GM21576 (cell line): ENCODE measurements at regions not wholly inside any gene's neighbourhood (a gene's known extent, or its start where the extent isn't known, plus 50 kb on each side); places are given as distances from the start of the nearest gene placed in this dataset.

ENCODE experiments used
- ATAC-seq: cut with Tn5 transposase; IDR thresholded peaks from one replicate; pipeline ENCODE4 v1.9.1; 2021; ENCODE audit warnings: mild to moderate bottlenecking, moderate library complexity; ENCODE audit not compliant: unreplicated experiment

DNA sequence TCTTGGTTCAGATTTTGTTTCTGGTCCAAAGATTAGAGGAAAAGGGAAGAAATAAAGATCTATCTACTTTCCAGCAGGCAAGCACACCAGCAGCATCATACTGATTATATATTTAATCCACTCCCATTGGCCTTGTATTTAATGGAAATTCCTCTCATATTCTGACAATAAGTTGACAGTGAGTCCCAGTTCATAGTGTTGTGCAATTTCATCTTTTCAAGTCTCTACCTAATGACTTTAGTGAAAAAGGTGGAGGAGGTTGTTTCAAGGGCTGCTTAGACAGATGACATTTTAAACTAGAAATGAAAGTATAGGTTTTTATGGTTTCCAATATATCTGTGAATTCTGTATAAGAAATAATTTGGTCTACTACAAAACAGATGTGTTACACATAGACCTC, 298.6 kb downstream of the PABPC4L start:
- no peak for ATAC-seq

DNA sequence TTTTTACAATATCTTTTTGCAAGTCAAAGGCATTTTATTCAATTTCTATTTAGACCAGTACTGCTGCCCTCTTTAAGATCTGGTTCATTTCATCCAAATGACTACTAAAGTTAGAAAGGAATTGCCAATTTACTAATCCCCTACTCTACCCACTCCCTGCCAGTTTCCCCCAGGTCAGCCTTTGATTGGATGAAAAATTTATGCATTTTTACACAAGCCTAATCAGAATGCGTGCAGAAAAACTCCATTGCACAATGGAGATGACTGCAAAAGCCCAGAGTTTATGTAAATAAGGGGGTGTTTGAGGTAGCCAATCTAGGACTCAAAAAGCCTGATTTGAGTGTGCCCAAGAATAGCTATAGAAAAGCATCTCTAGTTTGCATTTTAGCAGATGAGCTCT, 310.6 kb downstream of the PABPC4L start:
- ATAC-seq = no peak

- no peak for ATAC-seq
Observed at GRCh38 chr4:133887723-133888122, 313.9 kb downstream of the PABPC4L start.

GRCh38 chr4:133869486-133869885, 332.1 kb downstream of the PABPC4L start:
- no peak for ATAC-seq

- ATAC-seq = no peak
Observed at GRCh38 chr4:133868856-133869255, 332.7 kb downstream of the PABPC4L start.

GRCh38 chr4:133866328-133866699, 335.3 kb downstream of the PABPC4L start:
- no peak for ATAC-seq

DNA sequence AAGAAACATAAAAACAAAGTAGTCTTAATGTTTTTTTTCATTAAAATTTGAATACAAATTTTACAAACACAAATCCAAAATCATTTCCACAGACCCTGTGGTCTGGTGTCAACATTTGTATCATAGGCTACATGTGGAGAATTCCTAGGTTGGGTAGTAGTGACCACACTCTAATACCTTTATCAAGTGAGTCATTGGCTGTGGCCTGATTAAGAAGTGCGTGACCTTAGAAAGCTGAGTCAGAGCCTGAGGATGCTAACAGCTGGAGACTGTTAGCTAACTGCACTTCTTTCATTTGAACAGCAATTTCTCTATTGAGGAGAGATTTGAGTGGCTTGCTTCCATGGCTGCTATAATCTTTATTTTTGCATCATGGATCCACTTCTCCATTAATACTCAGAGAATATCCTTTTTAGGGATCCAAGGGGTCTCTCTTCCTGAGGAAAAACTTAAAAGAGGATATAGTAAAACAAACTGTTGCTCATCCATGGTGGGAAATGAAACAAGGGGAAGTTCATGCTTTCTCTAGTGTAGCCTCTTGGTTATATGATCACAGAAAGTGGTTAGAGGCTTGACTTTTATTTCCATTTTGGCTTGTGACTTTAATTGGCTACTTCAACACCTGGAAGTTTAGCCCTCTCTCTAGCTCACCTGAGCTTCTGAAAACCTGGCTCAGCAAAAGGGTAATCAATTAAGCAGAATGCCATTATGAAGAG, 335.8 kb downstream of the PABPC4L start:
- no peak for ATAC-seq

- no peak for ATAC-seq
Observed at GRCh38 chr4:133863153-133863552, 338.4 kb downstream of the PABPC4L start.

- ATAC-seq = no peak
Observed at GRCh38 chr4:133856731-133857355, 344.7 kb downstream of the PABPC4L start.

GRCh38 chr4:133855001-133855400, 346.6 kb downstream of the PABPC4L start:
- no peak for ATAC-seq

DNA sequence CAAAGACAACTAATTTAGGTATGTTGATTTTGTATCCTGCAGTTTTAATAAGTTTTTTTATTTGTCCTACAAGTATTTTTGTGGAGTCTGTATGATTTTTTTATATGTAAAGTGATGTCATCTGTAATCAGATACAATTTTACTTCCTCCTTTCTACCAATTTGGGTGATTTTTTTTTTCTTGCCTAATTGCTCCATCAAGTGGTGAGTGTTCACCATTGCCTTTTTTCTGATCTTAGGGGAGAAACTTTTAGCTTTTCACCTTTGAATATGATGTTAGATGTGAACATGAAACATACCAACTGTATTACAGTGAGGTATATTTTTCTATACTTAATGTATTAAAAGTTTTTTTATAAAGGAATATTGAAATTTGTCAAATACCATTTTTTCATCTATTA, 362.3 kb downstream of the PABPC4L start:
- no peak for ATAC-seq

DNA sequence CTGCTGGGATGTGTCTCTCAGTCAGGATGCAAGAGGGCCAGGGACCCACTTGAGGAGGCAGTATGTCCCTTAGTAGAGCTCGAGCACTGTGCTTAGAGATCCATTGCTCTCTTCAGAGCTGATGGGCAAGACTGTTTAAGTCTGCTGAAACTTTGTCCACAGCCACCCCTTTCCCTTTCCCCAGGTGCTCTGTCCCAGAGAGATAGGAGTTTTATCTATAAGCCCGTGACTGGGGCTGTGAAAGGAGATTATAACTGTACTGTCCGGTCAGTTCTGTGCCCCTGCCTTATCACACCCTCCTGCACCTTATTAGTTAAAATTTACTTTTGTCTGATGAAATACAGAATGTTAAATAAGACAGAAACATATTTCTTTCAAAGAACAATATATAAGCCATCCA, 378.4 kb downstream of the PABPC4L start:
- no peak for ATAC-seq

GRCh38 chr4:133812954-133813353, 388.6 kb downstream of the PABPC4L start:
- ATAC-seq = no peak

GRCh38 chr4:133812236-133812635, 389.4 kb downstream of the PABPC4L start:
- no peak for ATAC-seq

DNA sequence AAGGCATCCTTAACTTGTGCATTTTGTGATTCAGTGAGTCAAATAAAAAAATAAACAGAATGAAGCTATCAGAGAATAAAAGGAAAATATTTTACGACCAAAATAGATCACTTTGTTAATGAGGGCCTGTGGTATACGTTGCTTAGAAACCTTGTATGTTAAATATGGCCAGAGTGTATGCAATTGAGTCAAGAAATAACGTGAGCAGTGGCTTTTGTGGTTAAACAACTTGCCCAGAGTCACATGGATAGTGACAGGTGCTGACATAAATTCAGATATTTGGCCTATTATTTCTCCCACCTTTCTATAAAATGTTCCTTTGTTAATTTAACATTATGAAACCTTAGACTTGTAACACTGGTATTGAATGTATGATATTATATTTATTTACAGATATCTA, 393.4 kb downstream of the PABPC4L start:
- ATAC-seq = no peak

- ATAC-seq = no peak
Observed at GRCh38 chr4:133803341-133803740, 398.2 kb downstream of the PABPC4L start.

GRCh38 chr4:133802359-133803140, 399.0 kb downstream of the PABPC4L start:
- ATAC-seq = no peak

- ATAC-seq = no peak
Observed at GRCh38 chr4:133801883-133802282, 399.7 kb downstream of the PABPC4L start.

DNA sequence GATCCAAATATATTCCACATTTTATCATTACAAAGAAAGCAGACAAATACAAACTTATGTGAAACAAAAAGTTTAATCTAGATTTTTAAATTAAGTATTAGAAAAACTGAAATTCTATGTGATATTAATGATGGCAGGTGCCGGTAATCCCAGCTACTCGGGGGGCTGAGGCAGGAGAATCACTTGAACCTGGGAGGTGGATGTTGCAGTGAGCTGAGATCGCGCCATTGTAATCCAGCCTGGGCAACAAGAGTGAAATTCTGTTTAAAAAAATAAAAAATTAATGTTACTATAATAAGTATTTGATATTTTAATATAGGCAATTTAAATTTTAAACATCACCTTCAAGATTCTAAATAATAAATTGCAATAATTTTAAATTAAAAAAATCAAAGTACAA, 400.6 kb downstream of the PABPC4L start:
- no peak for ATAC-seq

DNA sequence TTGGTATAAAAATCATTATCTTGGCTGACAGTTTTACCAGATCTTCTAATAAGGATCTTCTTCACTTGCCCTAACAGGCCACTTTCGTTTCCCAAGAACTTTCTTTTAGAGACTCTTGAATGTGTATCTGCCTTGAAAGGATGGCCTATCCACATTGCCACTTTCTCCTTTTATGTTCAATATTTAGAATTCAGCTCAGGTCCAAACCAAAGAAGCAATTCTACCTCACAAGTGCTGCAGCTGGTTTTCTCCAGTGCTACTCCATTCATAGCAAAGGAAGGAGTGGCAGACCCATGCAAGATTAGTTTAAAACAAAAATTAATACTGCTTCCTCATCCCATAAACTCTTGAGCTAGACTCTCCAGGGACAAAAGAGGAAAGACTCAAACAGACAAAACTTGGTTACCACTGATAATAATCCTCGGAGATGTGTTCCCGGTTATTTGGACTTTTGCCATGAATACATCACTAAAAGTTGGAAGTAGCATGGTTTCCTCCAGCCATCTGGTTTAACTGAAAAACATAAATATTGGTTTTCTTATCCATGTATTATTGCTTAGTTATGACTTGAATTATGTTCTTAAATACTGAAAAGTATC, 401.8 kb downstream of the PABPC4L start:
- no peak for ATAC-seq

- ATAC-seq = no peak
Observed at GRCh38 chr4:133777661-133778060, 423.9 kb downstream of the PABPC4L start.

- ATAC-seq = no peak
Observed at GRCh38 chr4:133776961-133777360, 424.6 kb downstream of the PABPC4L start.
